H7 (cell line): ENCODE measurements at regions not wholly inside any gene's neighbourhood (a gene's known extent, or its start where the extent isn't known, plus 50 kb on each side); places are given as distances from the start of the nearest gene placed in this dataset.

ENCODE experiments used
- DNase-seq: peaks from one replicate; pipeline ENCODE4 v3.0.0; 2012
- H3K27me3 ChIP-seq: 2 replicates; pipeline ENCODE4 v1.6.0; 2011; ENCODE audit warnings: mild to moderate bottlenecking, low read length; ENCODE audit not compliant: control insufficient read depth, insufficient read depth
- H3K36me3 ChIP-seq: replicated peaks from 2 replicates; pipeline ENCODE4 v1.5.1; 2011; ENCODE audit warnings: low read length; ENCODE audit not compliant: control insufficient read depth, insufficient read depth
- H3K4me3 ChIP-seq: 2 replicates; pipeline ENCODE4 v1.5.1; 2011; ENCODE audit warnings: low read depth, mild to moderate bottlenecking, control low read depth, low read length, moderate library complexity; ENCODE audit not compliant: insufficient read depth

GRCh38 chrX:131779306-131779705, 235.4 kb downstream of the OR13H1 start:
- DNase-seq, result no peak
- H3K4me3 ChIP-seq, result no peak overlapping the region
- peaks cover 55% of the 10 kb centered on the region for H3K36me3 ChIP-seq
- H3K27me3 ChIP-seq, result no peaks in the 10 kb centered on the region

GRCh38 chrX:131779741-131780140, 235.9 kb downstream of the OR13H1 start:
- no peaks in the 10 kb centered on the region for H3K27me3 ChIP-seq
- DNase-seq, result no peak
- no peak overlapping the region for H3K4me3 ChIP-seq
- H3K36me3 ChIP-seq, result peaks cover 54% of the 10 kb centered on the region

- DNase-seq, result no peak
- no peak overlapping the region for H3K4me3 ChIP-seq
- H3K36me3 ChIP-seq, result peaks cover 54% of the 10 kb centered on the region
- H3K27me3 ChIP-seq, result no peaks in the 10 kb centered on the region
Measured at GRCh38 chrX:131782646-131783045, 238.8 kb downstream of the OR13H1 start.

GRCh38 chrX:131783555-131784308, 239.4 kb upstream of the STK26 start:
- Histone ChIP-seq H3K27me3 (no peaks in the 10 kb centered on the region), H3K4me3 (no peak overlapping the region), H3K36me3 (peaks cover 50% of the 10 kb centered on the region)
- no peak for DNase-seq

GRCh38 chrX:131789664-131790063, 233.4 kb upstream of the STK26 start:
- Histone ChIP-seq H3K27me3 (no peaks in the 10 kb centered on the region), H3K4me3 (no peak overlapping the region), H3K36me3 (peaks cover 41% of the 10 kb centered on the region)
- DNase-seq, result no peak

GRCh38 chrX:131791608-131792355, 231.3 kb upstream of the STK26 start:
- no peaks in the 10 kb centered on the region for H3K27me3 ChIP-seq
- no peak for DNase-seq
- no peak overlapping the region for H3K4me3 ChIP-seq
- H3K36me3 ChIP-seq, result peaks cover 39% of the 10 kb centered on the region

GRCh38 chrX:131792356-131792749, 230.7 kb upstream of the STK26 start:
- H3K36me3 ChIP-seq, result peaks cover 39% of the 10 kb centered on the region
- H3K4me3 ChIP-seq, result no peak overlapping the region
- DNase-seq, result no peak
- H3K27me3 ChIP-seq, result no peaks in the 10 kb centered on the region

GRCh38 chrX:131792789-131793462, 230.2 kb upstream of the STK26 start:
- no peaks in the 10 kb centered on the region for H3K27me3 ChIP-seq
- H3K4me3 ChIP-seq, result no peak overlapping the region
- DNase-seq, result no peak
- H3K36me3 ChIP-seq, result peaks cover 41% of the 10 kb centered on the region

- no peaks in the 10 kb centered on the region for H3K27me3 ChIP-seq
- H3K36me3 ChIP-seq, result peaks cover 34% of the 10 kb centered on the region
- H3K4me3 ChIP-seq, result no peak overlapping the region
- DNase-seq, result no peak
Measured at GRCh38 chrX:131795442-131796229, 227.5 kb upstream of the STK26 start.

GRCh38 chrX:131801066-131801465, 222.0 kb upstream of the STK26 start:
- Histone ChIP-seq H3K27me3 (no peaks in the 10 kb centered on the region), H3K36me3 (peaks cover 10% of the 10 kb centered on the region), H3K4me3 (no peak overlapping the region)
- DNase-seq, result no peak

GRCh38 chrX:131801911-131802310, 221.2 kb upstream of the STK26 start:
- Histone ChIP-seq H3K27me3 (no peaks in the 10 kb centered on the region), H3K36me3 (peaks cover 8% of the 10 kb centered on the region), H3K4me3 (no peak overlapping the region)
- DNase-seq, result no peak

- H3K27me3 ChIP-seq, result no peaks in the 10 kb centered on the region
- no peak overlapping the region for H3K4me3 ChIP-seq
- peaks cover 6% of the 10 kb centered on the region for H3K36me3 ChIP-seq
- peak; percentile 75 for DNase-seq
Measured at GRCh38 chrX:131802836-131803626, 220.1 kb upstream of the STK26 start.

- H3K4me3 ChIP-seq, result no peak overlapping the region
- H3K27me3 ChIP-seq, result no peaks in the 10 kb centered on the region
- peaks cover 6% of the 10 kb centered on the region for H3K36me3 ChIP-seq
- no peak for DNase-seq
Measured at GRCh38 chrX:131812847-131813825, 210.0 kb upstream of the STK26 start.
